HFFc6 (cell line): ENCODE measurements at regions not wholly inside any gene's neighbourhood (a gene's known extent, or its start where the extent isn't known, plus 50 kb on each side); places are given as distances from the start of the nearest gene placed in this dataset.
"Not testable (repeated sequence)": the region's sequence is repeated elsewhere in the genome, so short reads cannot be mapped to it uniquely, and the experiment has no call there.

Experiments
- DNase-seq: peaks from one replicate; pipeline ENCODE4 v3.0.0-alpha.2; 2018
- H3K27ac Mint-ChIP-seq: 2 replicates; pipeline ENCODE4 v1.8.0; 2020; ENCODE audit warnings: mild to moderate bottlenecking, mixed read lengths
- H3K27me3 Mint-ChIP-seq: 2 replicates; pipeline ENCODE4 v1.8.0; 2021; ENCODE audit warnings: mild to moderate bottlenecking, moderate library complexity, mixed read lengths; ENCODE audit not compliant: insufficient read depth
- H3K36me3 Mint-ChIP-seq: 2 replicates; pipeline ENCODE4 v1.8.0; 2021; ENCODE audit warnings: low read depth, mixed read lengths
- H3K4me1 Mint-ChIP-seq: 2 replicates; pipeline ENCODE4 v1.8.0; 2020; ENCODE audit warnings: low read depth, mixed read lengths
- H3K4me3 Mint-ChIP-seq: 2 replicates; pipeline ENCODE4 v1.8.0; 2020; ENCODE audit warnings: mild to moderate bottlenecking, moderate library complexity, mixed read lengths
- H3K9me3 Mint-ChIP-seq: 2 replicates; pipeline ENCODE4 v1.8.0; 2020; ENCODE audit warnings: mild to moderate bottlenecking, mixed read lengths
- TF ChIP-seq, protein P1 (sequence below): fragments of 200-600 bp; sonication (generic); IDR thresholded peaks from 2 replicates; pipeline ENCODE4 v1.5.0; 2021; ENCODE audit warnings: antibody characterized with exemption, mild to moderate bottlenecking

- Mint-ChIP-seq H3K4me1 (no peaks in the 10 kb centered on the region), H3K36me3 (no peaks in the 10 kb centered on the region), H3K9me3 (no peaks in the 10 kb centered on the region; the same call in 1 of the 2 replicates), H3K27ac (no peak overlapping the region), H3K27me3 (no peaks in the 10 kb centered on the region; the same call in 1 of the 2 replicates), H3K4me3 (no peak overlapping the region)
- no peak for DNase-seq
- TF ChIP-seq, protein P1, sequence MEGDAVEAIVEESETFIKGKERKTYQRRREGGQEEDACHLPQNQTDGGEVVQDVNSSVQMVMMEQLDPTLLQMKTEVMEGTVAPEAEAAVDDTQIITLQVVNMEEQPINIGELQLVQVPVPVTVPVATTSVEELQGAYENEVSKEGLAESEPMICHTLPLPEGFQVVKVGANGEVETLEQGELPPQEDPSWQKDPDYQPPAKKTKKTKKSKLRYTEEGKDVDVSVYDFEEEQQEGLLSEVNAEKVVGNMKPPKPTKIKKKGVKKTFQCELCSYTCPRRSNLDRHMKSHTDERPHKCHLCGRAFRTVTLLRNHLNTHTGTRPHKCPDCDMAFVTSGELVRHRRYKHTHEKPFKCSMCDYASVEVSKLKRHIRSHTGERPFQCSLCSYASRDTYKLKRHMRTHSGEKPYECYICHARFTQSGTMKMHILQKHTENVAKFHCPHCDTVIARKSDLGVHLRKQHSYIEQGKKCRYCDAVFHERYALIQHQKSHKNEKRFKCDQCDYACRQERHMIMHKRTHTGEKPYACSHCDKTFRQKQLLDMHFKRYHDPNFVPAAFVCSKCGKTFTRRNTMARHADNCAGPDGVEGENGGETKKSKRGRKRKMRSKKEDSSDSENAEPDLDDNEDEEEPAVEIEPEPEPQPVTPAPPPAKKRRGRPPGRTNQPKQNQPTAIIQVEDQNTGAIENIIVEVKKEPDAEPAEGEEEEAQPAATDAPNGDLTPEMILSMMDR = no peak
Measured at GRCh38 chr2:145789636-145790035, 1269.7 kb upstream of the ZEB2 start.

DNA sequence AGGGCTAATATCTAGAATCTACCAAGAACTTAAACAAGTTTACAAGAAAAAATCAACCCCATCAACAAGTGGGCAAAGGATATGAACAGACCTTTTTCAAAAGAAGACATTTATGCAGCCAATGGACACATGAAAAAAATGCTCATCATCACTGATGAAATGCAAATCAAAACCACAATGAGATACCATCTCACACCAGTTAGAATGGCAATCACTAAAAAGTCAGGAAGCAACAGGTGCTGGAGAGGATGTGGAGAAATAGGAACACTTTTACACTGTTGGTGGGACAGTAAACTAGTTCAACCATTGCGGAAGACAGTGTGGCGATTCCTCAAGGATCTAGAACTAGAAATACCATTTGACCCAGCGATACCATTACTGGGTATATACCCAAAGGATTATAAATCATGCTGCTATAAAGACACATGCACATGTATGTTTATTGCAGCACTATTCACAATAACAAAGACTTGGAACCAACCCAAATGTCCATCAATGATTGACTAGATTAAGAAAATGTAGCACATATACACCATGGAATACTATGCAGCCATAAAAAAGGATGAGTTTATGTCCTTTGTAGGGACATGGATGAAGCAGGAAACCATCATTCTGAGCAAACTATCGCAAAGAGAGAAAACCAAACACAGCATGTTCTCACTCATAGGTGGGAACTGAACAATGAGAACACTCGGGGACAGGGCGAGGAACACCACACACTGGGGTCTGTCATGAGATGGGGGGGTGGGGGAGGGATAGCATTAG lies 1267.9 kb upstream of the ZEB2 start:
- not testable (repeated sequence) for H3K4me1 Mint-ChIP-seq, H3K4me3 Mint-ChIP-seq, H3K27me3 Mint-ChIP-seq, H3K36me3 Mint-ChIP-seq, H3K27ac Mint-ChIP-seq, H3K9me3 Mint-ChIP-seq, DNase-seq

DNA sequence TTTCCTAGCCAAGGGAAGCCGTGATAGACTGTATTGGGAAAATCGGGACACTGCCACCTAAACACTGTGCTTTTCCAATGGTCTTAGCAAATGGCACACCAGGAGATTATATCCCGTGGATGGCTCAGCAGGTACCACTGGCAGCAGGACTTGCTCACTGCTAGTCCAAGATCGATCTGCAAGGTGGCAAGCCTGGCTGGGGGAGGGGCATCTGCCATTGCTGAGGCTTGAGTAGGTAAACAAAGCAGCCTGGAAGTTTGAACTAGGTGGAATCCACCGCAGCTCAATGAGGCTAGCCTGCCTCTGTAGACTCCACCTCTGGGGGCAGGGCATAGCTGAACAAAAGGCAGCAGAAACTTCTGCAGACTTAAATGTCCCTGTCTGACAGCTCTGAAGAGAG lies 1262.7 kb upstream of the ZEB2 start:
- not testable (repeated sequence) for H3K27ac Mint-ChIP-seq, H3K4me3 Mint-ChIP-seq, H3K4me1 Mint-ChIP-seq, DNase-seq, H3K27me3 Mint-ChIP-seq, H3K36me3 Mint-ChIP-seq, H3K9me3 Mint-ChIP-seq

- DNase-seq = no peak
- TF ChIP-seq, protein P1 = no peak
- Mint-ChIP-seq H3K4me3 (no peak overlapping the region), H3K27me3 (no peaks in the 10 kb centered on the region; the same call in none of the 2 replicates), H3K9me3 (no peaks in the 10 kb centered on the region), H3K27ac (no peak overlapping the region), H3K36me3 (no peaks in the 10 kb centered on the region), H3K4me1 (no peaks in the 10 kb centered on the region)
Measured at GRCh38 chr2:145777914-145778313, 1258.0 kb upstream of the ZEB2 start.

GRCh38 chr2:145777297-145777696 lies 1257.4 kb upstream of the ZEB2 start:
- Mint-ChIP-seq H3K27ac (no peak overlapping the region; the same call in 1 of the 2 replicates), H3K36me3 (no peaks in the 10 kb centered on the region), H3K4me3 (no peak overlapping the region), H3K27me3 (no peaks in the 10 kb centered on the region; the same call in none of the 2 replicates), H3K9me3 (no peaks in the 10 kb centered on the region), H3K4me1 (no peaks in the 10 kb centered on the region)
- peak; percentile 12 for DNase-seq
- TF ChIP-seq, protein P1 = no peak

DNA sequence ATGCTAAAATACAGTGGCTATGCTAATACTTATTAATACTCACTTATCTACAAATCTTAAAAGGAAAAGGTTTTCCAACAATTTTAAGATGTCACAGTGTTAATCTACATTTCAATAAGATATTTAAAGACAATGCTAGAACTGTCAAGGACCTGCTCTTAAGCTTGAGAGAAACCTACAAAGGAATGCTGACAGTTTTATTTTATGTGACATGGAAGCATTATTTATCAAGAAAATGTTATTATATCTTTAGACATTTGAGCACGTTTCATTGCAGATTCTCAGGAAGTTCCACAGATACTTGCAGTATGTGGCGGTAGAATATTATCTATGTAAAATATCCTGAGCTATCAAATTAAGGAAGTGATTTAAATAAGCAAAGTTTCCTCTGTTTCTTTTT lies 1255.7 kb upstream of the ZEB2 start:
- no peak overlapping the region for H3K27ac Mint-ChIP-seq
- no peak overlapping the region for H3K4me3 Mint-ChIP-seq
- H3K36me3 Mint-ChIP-seq = no peaks in the 10 kb centered on the region
- DNase-seq = no peak
- H3K4me1 Mint-ChIP-seq = no peaks in the 10 kb centered on the region
- TF ChIP-seq, protein P1 = no peak
- H3K9me3 Mint-ChIP-seq = no peaks in the 10 kb centered on the region
- H3K27me3 Mint-ChIP-seq = no peaks in the 10 kb centered on the region; the same call in none of the 2 replicates
